Endothelial cell of umbilical vein (primary cell): ENCODE measurements at regions not wholly inside any gene's neighbourhood (a gene's known extent, or its start where the extent isn't known, plus 50 kb on each side); places are given as distances from the start of the nearest gene placed in this dataset.

ENCODE experiments used
- CTCF ChIP-seq, 2 donors: IDR thresholded peaks; 1 replicate in 1 of 2; 2 replicates in 1 of 2; pipeline ENCODE4 v1.5.1; 2011; ENCODE audit warnings: low read length in 2 of 2, mild to moderate bottlenecking in 2 of 2, moderate library complexity in 2 of 2, control low read depth in 1 of 2, inconsistent platforms in 1 of 2, low read depth in 1 of 2; ENCODE audit not compliant: insufficient read depth in 1 of 2; ENCODE audit errors: extremely low read depth in 1 of 2
- FOS ChIP-seq: IDR thresholded peaks from 2 replicates; pipeline ENCODE4 v1.6.1; 2011; ENCODE audit warnings: mild to moderate bottlenecking, low read length, moderate library complexity, borderline replicate concordance; ENCODE audit not compliant: insufficient read depth
- JUN ChIP-seq: IDR thresholded peaks from 2 replicates; pipeline ENCODE4 v1.6.1; 2011; ENCODE audit warnings: borderline replicate concordance, low read depth; ENCODE audit not compliant: insufficient read length, insufficient read depth
- POLR2A ChIP-seq: IDR thresholded peaks from 2 replicates; pipeline ENCODE4 v1.6.1; 2012; ENCODE audit warnings: low read depth, mild to moderate bottlenecking, control low read depth, low read length
- POLR2AphosphoS5 ChIP-seq: IDR thresholded peaks from 2 replicates; pipeline ENCODE4 v1.6.1; 2012; ENCODE audit warnings: low read depth, mild to moderate bottlenecking, control low read depth, low read length, moderate library complexity; ENCODE audit not compliant: insufficient read depth

GRCh38 chr2:220674033-220674432 is 898.1 kb downstream of the EPHA4 start:
- TF ChIP-seq CTCF (IDR thresholded peaks at IDR 0.05; ENCODE audit: extremely low read depth in 1 of 2, insufficient read depth in 1 of 2, low read depth in 1 of 2, low read length in 2 of 2) (no peak), POLR2A (no peak), POLR2AphosphoS5 (no peak), JUN (no peak), FOS (no peak)
